Urinary bladder (tissue), 3 donors: ENCODE measurements at regions not wholly inside any gene's neighbourhood (a gene's known extent, or its start where the extent isn't known, plus 50 kb on each side); places are given as distances from the start of the nearest gene placed in this dataset.

Source experiments
- DNase-seq: peaks from one replicate; pipeline ENCODE4 v3.0.0-alpha.2; 2015; ENCODE audit errors: extremely low spot score
- H3K27ac ChIP-seq: one replicate; pipeline ENCODE4 v1.5.1; 2013; ENCODE audit warnings: low read depth, mild to moderate bottlenecking, moderate library complexity
- H3K36me3 ChIP-seq: one replicate; pipeline ENCODE4 v1.6.1; 2013; ENCODE audit warnings: mild to moderate bottlenecking, moderate library complexity; ENCODE audit not compliant: insufficient read depth
- H3K4me1 ChIP-seq: one replicate; pipeline ENCODE4 v1.6.1; 2013; ENCODE audit warnings: mild to moderate bottlenecking, moderate library complexity; ENCODE audit not compliant: insufficient read depth
- H3K4me3 ChIP-seq: one replicate; pipeline ENCODE4 v1.5.1; 2013; ENCODE audit warnings: low read depth, low read length
- WGBS: extraction: QIAGEN DNeasy Blood & Tissue Kit; methylation state at CpG from one replicate; pipeline ENCODE4 v1.1.7; 2013; 5-methylcytosine and 5-hydroxymethylcytosine counted together
- donor health status: healthy with polysubstance abuse.
- donor health status: healthy.

DNA sequence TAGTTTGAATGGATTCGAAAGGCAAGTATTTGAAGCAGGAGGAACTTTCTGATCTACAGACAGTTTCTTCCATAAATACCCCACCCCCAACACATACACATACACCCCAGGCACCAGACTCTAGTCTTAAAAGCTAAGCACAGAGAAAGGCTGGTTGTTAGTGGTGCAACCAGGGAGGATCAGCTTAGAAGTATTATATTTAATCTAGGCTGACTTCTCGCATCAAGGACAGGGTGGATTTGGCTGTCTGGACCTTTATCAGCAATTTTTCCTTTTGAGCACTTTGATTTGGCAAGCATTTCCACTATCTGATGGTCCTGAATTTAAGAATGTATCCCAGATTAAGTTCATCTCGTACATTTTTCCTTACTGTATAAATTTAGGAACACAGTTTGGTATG lies 1489.8 kb upstream of the FLRT2 start:
- 67% methylated on average over 3 of the region's 3 CpGs for WGBS
- Histone ChIP-seq H3K4me1 (no peaks in the 10 kb centered on the region), H3K27ac (no peak overlapping the region), H3K4me3 (no peak overlapping the region), H3K36me3 (no peaks in the 10 kb centered on the region)
- DNase-seq = no peak

DNA sequence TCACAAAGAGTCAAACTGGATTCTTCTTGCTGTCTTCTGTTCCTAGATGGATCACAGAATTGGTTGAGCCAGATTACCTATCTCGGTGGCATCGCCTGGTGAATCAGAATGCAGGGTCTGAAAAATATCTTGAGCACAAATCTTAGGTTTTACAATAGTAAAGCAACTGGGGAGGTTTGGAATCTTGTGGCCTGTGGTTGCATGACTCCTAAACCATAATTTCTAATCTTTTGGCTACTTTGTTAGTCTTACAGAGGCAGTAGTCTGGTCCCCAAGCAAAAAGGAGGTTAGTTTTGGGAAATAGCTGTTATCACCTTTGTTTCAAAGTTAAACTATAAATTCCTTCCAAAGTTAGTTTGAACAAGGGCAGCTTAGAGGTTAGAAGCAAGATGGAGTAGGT lies 1488.5 kb upstream of the FLRT2 start:
- no peaks in the 10 kb centered on the region for H3K36me3 ChIP-seq

DNA sequence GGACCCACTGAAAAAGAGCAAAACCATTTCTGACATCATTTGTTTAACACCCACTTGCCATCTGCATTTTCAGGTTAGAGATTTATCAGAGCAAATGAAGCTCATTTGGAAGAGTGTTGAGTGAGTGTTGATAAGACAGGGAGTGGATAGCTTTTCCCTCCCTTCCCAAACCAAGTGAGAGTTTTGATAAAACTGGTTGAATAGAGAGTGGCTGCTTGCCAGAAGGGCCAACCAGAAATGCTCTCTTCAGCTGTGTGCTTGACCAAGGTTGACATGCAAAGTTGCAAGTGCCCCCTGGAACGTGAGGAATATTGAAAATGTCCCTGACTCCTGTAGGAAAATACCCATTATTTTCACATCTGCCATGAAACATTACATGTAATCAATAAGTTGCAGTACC lies 1487.0 kb upstream of the FLRT2 start:
- DNase-seq = no peak
- 81% methylated on average over 1 of the region's 1 CpG for WGBS
- H3K4me1 ChIP-seq = no peaks in the 10 kb centered on the region
- no peak overlapping the region for H3K27ac ChIP-seq
- H3K36me3 ChIP-seq = no peaks in the 10 kb centered on the region
- H3K4me3 ChIP-seq = no peak overlapping the region

More for the DNA sequence above, 1488.5 kb upstream of the FLRT2 start:
- no peak overlapping the region for H3K4me3 ChIP-seq
- no peak for DNase-seq
- no peak overlapping the region for H3K27ac ChIP-seq
- no peaks in the 10 kb centered on the region for H3K4me1 ChIP-seq
- WGBS = 93% methylated on average over 2 of the region's 2 CpGs

DNA sequence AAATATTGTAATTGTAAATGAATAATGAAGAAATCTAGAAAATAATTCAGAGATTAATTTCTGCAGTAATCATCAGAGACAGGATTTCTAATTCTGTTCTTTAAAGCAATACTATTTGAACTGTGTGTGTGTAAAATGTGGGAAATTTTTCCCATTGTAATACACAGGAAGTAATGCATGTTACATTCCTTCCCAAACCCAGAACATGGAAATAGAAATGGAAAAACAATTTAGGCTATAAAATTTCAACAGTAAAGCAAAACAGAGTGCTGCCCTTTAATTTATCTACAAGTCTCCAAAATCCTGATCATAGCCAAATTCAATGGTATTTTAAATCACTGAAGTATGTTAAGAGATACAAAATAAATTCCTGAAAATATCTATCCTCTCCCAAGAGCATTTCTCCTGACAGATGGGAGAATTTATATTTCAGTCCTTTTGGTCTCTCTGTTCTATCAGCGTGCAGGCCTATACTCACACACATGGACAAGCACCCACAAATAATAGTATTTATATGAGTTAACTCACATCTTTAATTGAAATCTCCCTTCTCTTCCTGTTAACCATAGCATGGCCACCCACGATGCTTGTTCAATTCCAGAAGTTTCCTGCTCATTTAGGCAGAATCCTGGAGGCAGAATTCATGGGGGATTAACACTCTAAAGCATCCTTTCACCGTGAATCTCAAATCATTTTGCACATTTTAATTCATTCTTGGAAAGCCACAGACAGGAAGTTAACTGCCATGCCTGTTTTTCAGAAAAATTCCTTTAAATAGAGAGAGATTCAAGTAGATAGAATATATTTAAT lies 1465.4 kb upstream of the FLRT2 start:
- no peak overlapping the region for H3K27ac ChIP-seq
- H3K4me3 ChIP-seq = no peak overlapping the region
- no peaks in the 10 kb centered on the region for H3K4me1 ChIP-seq
- WGBS = 46% methylated on average over 3 of the region's 3 CpGs
- no peaks in the 10 kb centered on the region for H3K36me3 ChIP-seq
- no peak for DNase-seq

DNA sequence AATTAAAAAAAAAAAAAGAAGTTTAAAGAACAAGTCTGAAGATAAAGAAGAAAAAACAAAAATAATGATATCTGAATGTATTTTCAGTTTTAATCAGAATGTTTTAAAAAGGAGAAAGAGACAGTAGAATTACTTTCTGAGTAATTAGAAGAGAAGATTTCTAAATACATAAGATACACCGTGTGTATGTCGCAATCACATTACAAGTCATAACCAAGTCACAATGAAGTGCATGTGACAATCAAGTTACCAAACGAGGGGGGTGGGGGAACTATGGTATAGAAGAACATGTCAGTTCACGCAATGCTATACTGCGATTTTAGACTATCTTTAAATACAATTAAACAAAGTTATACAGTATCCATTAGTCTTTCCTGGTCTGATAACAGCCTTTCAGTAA lies 1464.1 kb upstream of the FLRT2 start:
- no peaks in the 10 kb centered on the region for H3K4me1 ChIP-seq
- DNase-seq = no peak
- H3K4me3 ChIP-seq = no peak overlapping the region
- WGBS = 87% methylated on average over 5 of the region's 5 CpGs
- no peaks in the 10 kb centered on the region for H3K36me3 ChIP-seq
- H3K27ac ChIP-seq = no peak overlapping the region

DNA sequence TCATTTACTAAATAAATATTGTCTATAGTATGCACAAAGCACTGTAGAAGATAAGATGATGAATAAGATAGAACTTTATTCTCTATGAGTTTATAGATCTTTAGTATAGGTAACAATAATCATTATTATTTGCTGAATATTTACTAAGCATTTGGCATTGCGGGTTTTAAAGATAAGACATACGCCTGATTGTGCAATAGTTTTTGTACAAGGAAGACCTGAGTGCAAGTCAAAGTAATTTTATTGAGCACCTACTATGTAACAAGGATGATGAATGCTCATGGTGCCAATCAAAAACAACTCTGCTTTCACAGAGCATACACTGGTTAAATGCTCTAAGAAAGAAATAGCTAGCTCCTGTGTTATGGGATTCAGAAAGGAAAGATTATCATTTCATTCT lies 1461.7 kb upstream of the FLRT2 start:
- Histone ChIP-seq H3K4me1 (no peaks in the 10 kb centered on the region), H3K27ac (no peak overlapping the region), H3K4me3 (no peak overlapping the region), H3K36me3 (no peaks in the 10 kb centered on the region)
- DNase-seq = no peak
- 95% methylated on average over 2 of the region's 2 CpGs for WGBS

DNA sequence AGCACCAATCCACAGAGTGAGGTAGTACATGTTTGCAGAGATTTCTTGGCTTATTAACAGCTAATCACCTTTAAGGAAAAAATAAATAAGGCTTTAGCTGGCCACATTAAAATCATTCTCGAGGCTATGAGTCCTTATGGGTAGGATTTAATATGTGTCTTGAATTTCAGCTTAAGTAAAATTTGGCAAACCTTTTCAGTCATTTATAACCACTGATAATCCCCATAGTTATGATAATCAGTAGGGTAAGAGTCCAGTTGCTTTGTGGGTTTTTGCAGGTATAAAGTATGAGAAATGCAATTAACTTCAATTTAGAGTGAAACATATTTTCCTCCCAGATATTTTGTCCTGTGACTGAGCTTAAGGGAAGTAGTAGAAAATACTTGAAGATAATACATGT lies 1458.9 kb upstream of the FLRT2 start:
- DNase-seq = no peak
- WGBS = 64% methylated on average over 1 of the region's 1 CpG
- H3K27ac ChIP-seq = no peak overlapping the region
- no peaks in the 10 kb centered on the region for H3K36me3 ChIP-seq
- H3K4me3 ChIP-seq = no peak overlapping the region
- no peaks in the 10 kb centered on the region for H3K4me1 ChIP-seq

DNA sequence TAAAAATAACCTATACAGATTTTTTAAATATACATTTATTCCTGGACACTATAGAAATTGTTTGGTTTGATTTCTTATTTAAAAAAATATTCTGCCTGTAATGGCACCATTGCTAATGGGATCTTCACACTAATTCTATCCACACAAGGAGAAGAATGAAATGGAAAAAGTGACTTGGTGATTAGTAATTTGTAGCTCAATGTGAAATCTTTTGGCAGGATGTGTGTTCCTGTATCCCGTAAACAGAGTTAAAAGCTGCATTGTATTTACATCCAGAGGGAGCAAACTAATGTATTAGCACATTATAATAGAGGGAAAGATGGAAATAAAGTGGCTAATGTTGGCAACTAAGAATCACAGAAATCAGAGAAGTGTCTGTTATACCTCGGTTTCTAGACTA lies 1455.3 kb upstream of the FLRT2 start:
- Histone ChIP-seq H3K4me1 (no peaks in the 10 kb centered on the region), H3K4me3 (no peak overlapping the region), H3K27ac (no peak overlapping the region), H3K36me3 (no peaks in the 10 kb centered on the region)
- DNase-seq = no peak
- 81% methylated on average over 2 of the region's 2 CpGs for WGBS

DNA sequence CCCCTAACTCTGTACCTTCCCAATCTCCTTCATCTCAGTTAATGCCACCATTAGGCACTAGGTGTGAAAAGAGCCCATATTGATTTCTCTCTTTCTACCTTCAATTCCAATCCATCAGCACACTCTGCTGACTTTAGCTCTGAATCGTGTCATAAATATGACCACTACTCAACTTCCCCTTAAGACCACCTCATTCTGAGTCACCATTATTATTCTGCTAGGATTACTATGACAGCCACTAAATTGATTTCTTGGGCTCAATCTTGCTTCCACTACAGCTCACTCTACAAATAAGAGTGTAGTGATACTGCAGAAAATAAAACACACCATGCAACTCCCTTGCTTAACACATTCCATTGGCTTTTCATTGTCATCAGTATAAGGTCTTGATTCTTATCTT lies 1449.0 kb upstream of the FLRT2 start:
- WGBS = 93% methylated on average over 1 of the region's 1 CpG

DNA sequence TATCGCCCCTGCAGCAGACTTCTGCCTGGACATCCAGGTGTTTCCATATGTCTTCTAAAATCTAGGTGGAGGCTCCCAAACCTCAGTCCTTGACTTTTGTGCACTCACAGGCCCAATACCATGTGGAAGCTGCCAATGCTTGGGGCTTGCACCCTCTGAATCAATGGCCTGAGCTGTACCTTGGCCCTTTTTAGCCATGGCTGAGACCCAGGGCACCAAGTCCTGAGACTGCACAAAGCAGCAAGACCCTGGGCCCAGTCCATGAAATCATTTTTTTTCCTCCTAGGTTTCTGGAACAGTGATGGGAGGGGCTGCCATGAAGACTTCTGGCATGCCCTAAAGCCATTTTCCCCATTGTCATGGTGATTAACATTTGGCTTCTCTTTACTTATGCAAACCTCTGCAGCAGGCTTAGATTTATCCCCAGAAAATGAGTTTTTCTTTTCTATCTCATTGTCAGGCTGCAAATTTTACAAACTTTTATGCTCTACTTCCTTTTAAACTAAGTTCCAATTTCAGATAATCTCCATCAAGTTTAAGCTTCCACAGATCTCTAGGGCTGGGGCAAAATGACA lies 1445.8 kb upstream of the FLRT2 start:
- WGBS = 100% methylated on average over 1 of the region's 1 CpG
- no peak overlapping the region for H3K4me3 ChIP-seq
- no peaks in the 10 kb centered on the region for H3K36me3 ChIP-seq
- H3K4me1 ChIP-seq = no peaks in the 10 kb centered on the region
- no peak overlapping the region for H3K27ac ChIP-seq
- DNase-seq = no peak

More for the DNA sequence above, 1449.0 kb upstream of the FLRT2 start:
- H3K36me3 ChIP-seq = no peaks in the 10 kb centered on the region
- H3K27ac ChIP-seq = no peak overlapping the region
- no peaks in the 10 kb centered on the region for H3K4me1 ChIP-seq
- no peak for DNase-seq
- no peak overlapping the region for H3K4me3 ChIP-seq

DNA sequence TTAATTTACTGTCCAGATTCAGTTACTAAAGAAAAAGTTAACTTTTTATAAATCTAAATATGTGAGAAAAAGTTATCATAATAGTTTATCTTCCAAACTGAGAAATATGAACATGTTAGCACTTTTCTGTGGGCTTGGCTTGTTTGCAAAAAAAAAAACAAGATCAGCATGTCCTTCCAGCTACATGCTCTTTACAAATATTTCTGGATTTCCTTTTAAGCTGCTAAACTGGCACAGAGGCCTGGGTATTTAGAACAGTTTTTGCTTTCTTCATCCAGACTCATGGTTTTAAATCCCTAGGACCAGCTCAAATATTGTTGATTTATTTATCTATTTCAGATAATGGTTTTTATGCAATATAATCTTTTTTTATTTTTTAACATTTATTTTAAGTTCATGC lies 1444.5 kb upstream of the FLRT2 start:
- Histone ChIP-seq H3K27ac (no peak overlapping the region), H3K36me3 (no peaks in the 10 kb centered on the region), H3K4me3 (no peak overlapping the region), H3K4me1 (no peaks in the 10 kb centered on the region)
- DNase-seq = no peak

DNA sequence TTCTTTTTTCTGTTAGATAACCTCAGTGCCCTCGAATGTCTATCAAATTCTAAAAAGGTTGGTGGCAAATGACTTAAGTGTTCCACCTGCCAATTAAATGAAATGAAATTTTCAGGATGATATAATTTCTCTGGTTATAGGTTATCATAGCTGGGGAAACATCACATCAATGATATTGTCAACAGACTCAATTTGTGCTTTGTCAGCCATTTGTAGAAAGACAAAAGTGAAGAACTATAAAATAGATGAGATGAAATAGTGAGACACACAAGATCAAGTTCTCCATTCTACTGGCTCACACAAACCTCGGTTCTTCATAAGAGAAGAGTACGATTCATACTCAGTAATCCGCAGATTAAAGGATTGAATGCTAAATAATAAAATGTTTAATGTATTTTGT lies 1443.2 kb upstream of the FLRT2 start:
- no peak for DNase-seq
- no peaks in the 10 kb centered on the region for H3K4me1 ChIP-seq
- H3K4me3 ChIP-seq = no peak overlapping the region
- H3K27ac ChIP-seq = no peak overlapping the region
- 96% methylated on average over 4 of the region's 4 CpGs for WGBS
- H3K36me3 ChIP-seq = no peaks in the 10 kb centered on the region

DNA sequence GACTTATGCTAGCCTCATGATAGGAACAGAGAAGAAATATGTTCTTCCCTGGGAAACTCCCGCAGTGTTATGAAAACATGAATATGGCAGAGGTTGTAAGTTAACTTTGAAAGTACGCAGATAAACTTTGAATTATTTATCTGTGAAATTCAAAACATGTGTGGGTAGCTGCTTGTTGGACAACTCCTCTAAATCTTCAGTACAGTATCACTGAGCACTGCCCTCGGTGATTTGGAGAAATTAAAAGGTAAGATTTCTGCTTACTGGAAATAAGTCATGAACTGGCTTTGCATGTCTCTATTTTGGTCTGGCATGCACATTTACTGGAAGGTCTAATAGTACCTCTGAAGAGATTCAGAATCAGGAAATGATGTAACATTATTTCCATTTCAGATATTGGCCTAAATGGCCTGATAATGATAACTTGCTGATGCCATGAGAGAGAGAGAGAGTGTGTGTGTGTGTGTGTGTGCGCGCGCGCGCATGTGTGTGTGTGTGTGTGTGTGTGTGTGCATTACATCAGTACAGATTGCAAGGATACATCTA lies 1441.9 kb upstream of the FLRT2 start:
- WGBS = 57% methylated on average over 8 of the region's 8 CpGs
- H3K36me3 ChIP-seq = no peaks in the 10 kb centered on the region
- H3K27ac ChIP-seq = no peak overlapping the region
- H3K4me1 ChIP-seq = no peaks in the 10 kb centered on the region
- DNase-seq = peak; percentile 69
- H3K4me3 ChIP-seq = no peak overlapping the region

DNA sequence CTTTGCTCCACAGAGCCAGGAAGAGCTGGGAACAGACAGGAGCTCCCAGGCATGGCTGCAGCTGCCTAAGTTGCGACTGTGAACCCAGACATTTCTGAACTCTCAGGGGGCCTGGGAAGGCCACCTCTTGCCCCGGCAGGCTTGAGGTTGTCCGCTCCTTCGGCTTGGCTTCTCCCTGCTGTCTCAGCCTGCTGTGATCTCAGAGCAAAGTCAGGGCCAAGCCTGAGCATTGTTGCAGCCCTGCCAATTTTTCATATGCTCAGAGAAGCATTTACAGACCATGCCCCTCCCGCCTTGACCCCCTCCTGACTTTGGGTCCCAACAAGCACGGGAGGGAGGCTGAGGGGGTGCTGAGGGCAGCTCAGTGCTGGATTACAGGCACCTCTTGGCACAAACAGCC lies 1439.1 kb upstream of the FLRT2 start:
- WGBS = 44% methylated on average over 6 of the region's 6 CpGs
- Histone ChIP-seq H3K4me3 (no peak overlapping the region), H3K27ac (no peak overlapping the region), H3K4me1 (no peaks in the 10 kb centered on the region), H3K36me3 (no peaks in the 10 kb centered on the region)
- DNase-seq = no peak
